ENCODE measurements at regions not wholly inside any gene's neighbourhood (a gene's known extent, or its start where the extent isn't known, plus 50 kb on each side); places are given as distances from the start of the nearest gene placed in this dataset.
A peak's percentile ranks its signal among the peaks of the same experiment; 100 is the strongest.

DNA sequence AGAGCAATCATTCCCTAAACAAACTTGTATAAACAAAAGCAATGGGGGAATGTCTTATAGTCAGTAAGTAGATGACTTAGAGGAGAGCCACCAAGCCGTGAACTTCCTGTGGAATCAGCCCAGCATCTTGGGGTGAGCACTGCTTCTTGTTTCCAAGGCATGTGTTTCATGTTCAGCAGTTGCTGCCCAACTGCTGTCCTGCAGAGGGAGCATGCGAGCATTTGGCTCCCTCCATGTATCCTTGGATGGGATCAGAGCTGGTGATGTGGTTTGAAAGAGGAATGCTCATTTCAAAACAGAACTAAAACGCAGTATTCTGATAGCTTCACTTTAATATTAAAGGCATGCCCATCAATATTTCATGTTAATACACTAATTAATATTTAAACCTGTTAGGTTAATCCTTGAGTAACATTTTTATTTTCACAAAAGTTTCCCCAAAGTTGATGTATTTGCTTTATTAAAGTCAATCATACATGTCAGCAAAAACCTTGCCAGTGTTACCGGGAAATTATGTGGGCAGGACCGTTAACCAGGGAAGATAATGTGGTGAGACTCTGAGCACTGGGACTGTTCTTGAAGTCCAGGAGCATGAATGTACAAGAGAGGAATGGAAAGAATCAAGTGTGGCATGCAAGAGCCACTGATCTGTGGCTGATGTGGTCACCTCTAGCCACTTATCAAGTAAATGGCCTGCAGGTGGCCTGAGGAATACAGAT lies 172.1 kb upstream of the GGTLC1 start:
- Mint-ChIP-seq H3K4me1 (peaks cover 7% of the 10 kb centered on the region), H3K36me3 (ENCODE audit: low read depth) (no peaks in the 10 kb centered on the region), H3K4me3 (no peak overlapping the region), H3K27me3 (peaks cover 24% of the 10 kb centered on the region), H3K27ac (no peak overlapping the region)
- ATAC-seq (no peak), DNase-seq (no peak)
- H3K9me3 ChIP-seq (ENCODE audit: control insufficient read depth, low read length, poor library complexity, severe bottlenecking): no peaks in the 10 kb centered on the region

DNA sequence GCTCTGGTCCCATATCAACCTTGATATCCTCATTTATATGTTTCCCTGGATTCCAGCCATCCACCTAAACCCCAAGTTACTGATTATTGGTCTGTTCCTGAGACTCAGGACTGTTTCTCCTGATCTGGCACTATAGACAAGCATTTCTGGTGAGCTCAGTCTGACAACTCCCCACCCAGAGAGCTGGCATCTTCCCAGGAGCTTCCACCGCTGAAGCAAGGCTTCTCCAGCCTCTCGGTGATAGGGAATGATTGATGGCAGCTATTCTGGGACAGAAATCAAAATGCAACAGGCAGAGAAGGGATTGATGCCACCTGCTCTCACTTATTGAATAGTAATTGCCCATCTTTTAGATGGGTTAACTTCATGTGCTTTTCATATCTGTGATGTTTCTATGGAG lies 169.7 kb upstream of the GGTLC1 start:
- Mint-ChIP-seq H3K27ac (peak overlapping the region; percentile 27), H3K36me3 (ENCODE audit: low read depth) (no peaks in the 10 kb centered on the region), H3K27me3 (peaks cover 47% of the 10 kb centered on the region), H3K4me3 (no peak overlapping the region), H3K4me1 (peaks cover 4% of the 10 kb centered on the region)
- H3K9me3 ChIP-seq (ENCODE audit: control insufficient read depth, low read length, poor library complexity, severe bottlenecking): no peaks in the 10 kb centered on the region
- DNase-seq (no peak), ATAC-seq (no peak)

GRCh38 chr20:24157213-24157612 lies 168.6 kb upstream of the GGTLC1 start:
- H3K4me1 Mint-ChIP-seq: peaks cover 4% of the 10 kb centered on the region
- ATAC-seq: no peak
- H3K27me3 Mint-ChIP-seq: peaks cover 57% of the 10 kb centered on the region
- no peak for DNase-seq
- no peaks in the 10 kb centered on the region for H3K9me3 ChIP-seq (ENCODE audit: control insufficient read depth, low read length, poor library complexity, severe bottlenecking)
- no peaks in the 10 kb centered on the region for H3K36me3 Mint-ChIP-seq (ENCODE audit: low read depth)
- H3K4me3 Mint-ChIP-seq: no peak overlapping the region
- no peak overlapping the region for H3K27ac Mint-ChIP-seq

DNA sequence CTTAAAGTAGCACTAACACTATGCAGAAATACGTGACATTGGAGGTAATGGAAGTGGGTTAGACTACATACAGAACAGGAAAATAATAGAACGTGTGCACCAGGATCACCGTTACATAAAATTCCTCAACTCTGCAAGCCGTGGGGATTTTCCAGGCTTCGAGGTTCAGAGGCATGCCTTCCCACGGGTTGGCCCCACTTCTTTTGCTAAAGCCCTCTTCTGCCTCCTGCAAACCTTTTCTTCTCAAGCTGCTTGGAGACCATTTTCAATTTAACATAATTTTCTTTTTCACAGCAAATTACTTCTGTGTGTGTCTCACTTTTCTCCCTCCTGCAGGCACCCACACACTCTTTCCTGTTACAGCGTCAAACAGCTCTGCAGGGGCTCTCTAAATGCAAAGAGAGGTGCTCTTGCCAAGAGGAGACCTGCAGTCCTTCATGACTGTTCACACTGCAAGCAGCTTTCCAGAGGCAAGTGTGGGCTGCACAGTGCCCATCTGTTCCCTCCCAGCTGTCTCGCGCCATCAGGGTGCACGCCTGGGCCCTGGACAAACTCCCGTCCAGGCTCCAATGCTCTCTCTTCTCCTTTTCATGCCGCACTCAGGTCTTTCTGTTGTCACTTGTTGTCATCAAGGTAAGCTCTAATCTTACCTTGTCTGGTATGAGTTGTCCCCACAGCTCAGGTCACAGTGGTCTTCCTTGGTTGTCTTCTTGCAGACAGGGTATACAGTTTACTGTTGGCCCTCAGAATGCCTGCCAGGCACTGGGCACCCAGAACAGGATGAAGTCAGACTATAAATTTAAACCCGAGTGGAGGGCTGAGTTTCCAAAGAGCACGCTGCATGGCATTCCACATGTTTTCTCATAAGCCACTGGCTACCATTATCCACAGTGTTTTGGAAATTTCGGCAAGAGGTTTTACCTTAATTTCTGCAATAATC lies 164.8 kb upstream of the GGTLC1 start:
- Mint-ChIP-seq H3K27me3 (peaks cover 61% of the 10 kb centered on the region), H3K4me3 (no peak overlapping the region), H3K36me3 (ENCODE audit: low read depth) (peaks cover 2% of the 10 kb centered on the region), H3K4me1 (peaks cover 4% of the 10 kb centered on the region), H3K27ac (no peak overlapping the region)
- no peak for ATAC-seq
- no peak for DNase-seq
- no peaks in the 10 kb centered on the region for H3K9me3 ChIP-seq (ENCODE audit: control insufficient read depth, low read length, poor library complexity, severe bottlenecking)

DNA sequence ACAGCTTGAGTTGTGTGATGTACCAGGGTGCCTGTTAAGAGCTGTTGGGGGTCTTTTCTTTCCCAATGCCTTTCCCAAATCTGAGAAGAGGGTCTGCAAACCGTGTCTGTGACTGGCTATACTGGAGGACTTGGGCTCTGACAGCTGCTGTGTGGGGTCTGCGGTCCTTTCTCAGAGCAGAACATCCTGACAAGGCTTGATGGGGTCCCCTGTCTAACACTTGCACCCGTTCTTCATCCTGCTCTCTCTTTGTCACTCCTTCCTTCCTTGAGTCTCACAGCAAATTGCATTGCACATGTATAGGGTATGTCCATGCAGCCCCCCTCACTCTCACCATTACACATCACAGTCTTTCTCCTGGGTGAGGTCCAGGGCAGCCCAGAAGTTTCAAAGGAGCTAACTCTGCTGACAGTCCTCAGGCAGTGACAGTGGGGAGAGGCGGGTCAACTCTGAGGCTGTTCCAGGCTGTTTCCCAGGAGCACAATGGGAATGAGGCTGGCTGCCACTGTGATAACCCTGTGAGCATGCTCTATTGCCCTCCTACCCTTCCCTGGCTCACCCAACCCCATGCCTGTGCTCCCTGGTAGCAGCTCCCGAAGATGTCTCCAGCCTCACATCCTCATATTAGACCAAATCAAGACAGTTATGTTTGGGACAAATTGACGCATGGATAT lies 163.2 kb upstream of the GGTLC1 start:
- Mint-ChIP-seq H3K36me3 (ENCODE audit: low read depth) (peaks cover 2% of the 10 kb centered on the region), H3K4me1 (peaks cover 2% of the 10 kb centered on the region), H3K27me3 (peaks cover 58% of the 10 kb centered on the region), H3K4me3 (no peak overlapping the region), H3K27ac (no peak overlapping the region)
- no peak for DNase-seq
- no peaks in the 10 kb centered on the region for H3K9me3 ChIP-seq (ENCODE audit: control insufficient read depth, low read length, poor library complexity, severe bottlenecking)
- no peak for ATAC-seq

DNA sequence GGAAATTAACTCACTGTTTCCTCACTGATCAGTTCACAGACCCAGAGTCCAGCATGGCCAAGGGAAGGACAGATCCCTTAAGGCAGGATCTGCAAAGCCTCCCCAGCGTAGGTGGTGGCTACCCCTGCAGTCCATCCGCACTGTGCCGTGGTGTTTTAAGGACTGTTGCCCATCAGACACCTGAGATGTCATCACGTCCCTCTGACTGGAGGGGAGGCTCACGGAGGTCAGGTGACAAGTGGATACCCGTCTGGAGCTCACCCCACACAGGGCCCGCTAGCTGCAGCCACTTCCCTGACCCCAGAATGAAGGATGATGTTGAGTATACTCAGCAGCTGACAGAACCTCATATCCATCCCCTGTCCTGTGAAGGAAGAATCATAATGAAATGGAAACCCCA lies 161.8 kb upstream of the GGTLC1 start:
- H3K9me3 ChIP-seq (ENCODE audit: control insufficient read depth, low read length, poor library complexity, severe bottlenecking): no peaks in the 10 kb centered on the region
- no peak overlapping the region for H3K27ac Mint-ChIP-seq
- H3K36me3 Mint-ChIP-seq (ENCODE audit: low read depth): peaks cover 2% of the 10 kb centered on the region
- H3K4me3 Mint-ChIP-seq: no peak overlapping the region
- DNase-seq (no peak), ATAC-seq (no peak)
- H3K27me3 Mint-ChIP-seq: peaks cover 63% of the 10 kb centered on the region
- H3K4me1 Mint-ChIP-seq: peaks cover 2% of the 10 kb centered on the region

DNA sequence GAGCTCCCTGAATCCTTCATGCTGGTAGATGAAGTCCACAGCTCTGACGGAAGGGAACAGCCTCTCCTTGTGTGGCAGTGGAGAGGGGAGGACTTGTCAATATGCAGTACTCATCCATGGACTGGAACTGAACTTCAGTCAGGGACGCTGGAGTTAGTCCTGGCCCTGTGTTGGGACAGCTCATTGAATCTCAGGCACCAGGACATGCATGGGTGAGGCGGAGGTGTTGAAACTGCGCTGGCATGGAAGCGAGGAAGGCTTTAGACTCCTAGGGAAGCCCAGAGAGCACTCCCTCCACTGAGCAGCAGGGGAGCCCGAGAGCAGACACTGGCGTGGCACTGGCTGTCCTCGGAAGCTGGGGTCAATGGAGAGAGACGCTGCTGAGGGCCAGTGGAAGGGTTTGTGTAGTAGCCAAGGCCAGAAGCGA lies 161.3 kb upstream of the GGTLC1 start:
- ATAC-seq (no peak), DNase-seq (no peak)
- H3K4me1 Mint-ChIP-seq: peaks cover 2% of the 10 kb centered on the region
- H3K27ac Mint-ChIP-seq: no peak overlapping the region
- peaks cover 62% of the 10 kb centered on the region for H3K27me3 Mint-ChIP-seq
- no peaks in the 10 kb centered on the region for H3K9me3 ChIP-seq (ENCODE audit: control insufficient read depth, low read length, poor library complexity, severe bottlenecking)
- H3K36me3 Mint-ChIP-seq (ENCODE audit: low read depth): peaks cover 2% of the 10 kb centered on the region
- no peak overlapping the region for H3K4me3 Mint-ChIP-seq

- no peaks in the 10 kb centered on the region for H3K9me3 ChIP-seq (ENCODE audit: control insufficient read depth, low read length, poor library complexity, severe bottlenecking)
- ATAC-seq: no peak
- DNase-seq: no peak
- peaks cover 2% of the 10 kb centered on the region for H3K4me1 Mint-ChIP-seq
- H3K4me3 Mint-ChIP-seq: no peak overlapping the region
- peaks cover 56% of the 10 kb centered on the region for H3K27me3 Mint-ChIP-seq
- no peak overlapping the region for H3K27ac Mint-ChIP-seq
- H3K36me3 Mint-ChIP-seq (ENCODE audit: low read depth): peaks cover 2% of the 10 kb centered on the region
Observed at GRCh38 chr20:24149175-24149574, 160.6 kb upstream of the GGTLC1 start.

DNA sequence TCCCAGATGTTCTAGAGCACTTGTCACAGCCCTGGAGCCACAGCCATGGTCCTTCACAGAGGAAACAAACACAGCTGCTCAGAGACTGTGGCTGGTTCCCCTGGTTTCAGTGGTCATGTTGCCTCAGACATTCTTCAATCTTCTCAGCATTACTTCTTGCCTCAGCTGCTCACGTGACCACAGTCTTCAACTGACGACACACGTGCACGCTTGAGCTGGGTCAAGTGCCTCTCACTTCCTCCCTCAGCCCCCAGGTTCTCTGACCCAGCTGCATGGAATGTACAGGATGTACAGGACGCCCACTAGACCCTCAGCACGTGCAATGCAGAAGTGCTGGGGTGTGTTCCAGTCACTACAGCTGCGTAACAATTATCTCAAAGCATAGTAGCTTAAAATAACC lies 159.8 kb upstream of the GGTLC1 start:
- no peak for DNase-seq

GRCh38 chr20:24147961-24148360 lies 159.4 kb upstream of the GGTLC1 start:
- Mint-ChIP-seq H3K27ac (no peak overlapping the region), H3K27me3 (peaks cover 47% of the 10 kb centered on the region), H3K36me3 (ENCODE audit: low read depth) (peaks cover 2% of the 10 kb centered on the region), H3K4me1 (no peaks in the 10 kb centered on the region), H3K4me3 (no peak overlapping the region)
- H3K9me3 ChIP-seq (ENCODE audit: control insufficient read depth, low read length, poor library complexity, severe bottlenecking): no peaks in the 10 kb centered on the region
- DNase-seq (no peak), ATAC-seq (no peak)

More for the DNA sequence above, 159.8 kb upstream of the GGTLC1 start:
- peaks cover 2% of the 10 kb centered on the region for H3K36me3 Mint-ChIP-seq (ENCODE audit: low read depth)
- H3K4me1 Mint-ChIP-seq: no peaks in the 10 kb centered on the region
- ATAC-seq: no peak
- H3K4me3 Mint-ChIP-seq: no peak overlapping the region
- peaks cover 51% of the 10 kb centered on the region for H3K27me3 Mint-ChIP-seq
- H3K27ac Mint-ChIP-seq: no peak overlapping the region
- H3K9me3 ChIP-seq (ENCODE audit: control insufficient read depth, low read length, poor library complexity, severe bottlenecking): no peaks in the 10 kb centered on the region

- Mint-ChIP-seq H3K27me3 (peaks cover 42% of the 10 kb centered on the region), H3K27ac (no peak overlapping the region), H3K4me1 (no peaks in the 10 kb centered on the region), H3K4me3 (no peak overlapping the region), H3K36me3 (ENCODE audit: low read depth) (peaks cover 2% of the 10 kb centered on the region)
- DNase-seq: no peak
- no peak for ATAC-seq
- no peaks in the 10 kb centered on the region for H3K9me3 ChIP-seq (ENCODE audit: control insufficient read depth, low read length, poor library complexity, severe bottlenecking)
Observed at GRCh38 chr20:24147479-24147878, 158.9 kb upstream of the GGTLC1 start.

DNA sequence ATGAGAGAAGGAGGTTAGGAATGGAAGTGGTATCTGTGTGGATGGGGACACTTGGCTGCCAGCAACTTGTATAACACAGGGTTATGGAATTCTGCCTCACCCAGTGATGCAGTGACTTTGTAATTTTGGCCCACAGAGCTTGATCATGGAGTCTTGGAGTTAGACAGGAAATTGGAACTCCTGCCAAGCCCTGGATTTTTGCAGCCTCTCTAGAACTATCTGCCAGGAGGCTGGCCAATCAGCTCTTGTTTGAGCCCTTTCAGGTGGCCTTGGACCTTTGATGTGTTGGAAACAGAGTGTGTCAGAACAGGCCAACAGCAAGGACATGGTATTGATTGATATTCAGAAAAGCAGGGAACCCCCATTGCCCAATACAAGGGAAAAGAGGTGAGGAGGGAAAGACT lies 157.7 kb upstream of the GGTLC1 start:
- Mint-ChIP-seq H3K27ac (no peak overlapping the region), H3K36me3 (ENCODE audit: low read depth) (peaks cover 2% of the 10 kb centered on the region), H3K4me1 (no peaks in the 10 kb centered on the region), H3K4me3 (no peak overlapping the region), H3K27me3 (peaks cover 31% of the 10 kb centered on the region)
- ATAC-seq (no peak), DNase-seq (no peak)
- H3K9me3 ChIP-seq (ENCODE audit: control insufficient read depth, low read length, poor library complexity, severe bottlenecking): no peaks in the 10 kb centered on the region

DNA sequence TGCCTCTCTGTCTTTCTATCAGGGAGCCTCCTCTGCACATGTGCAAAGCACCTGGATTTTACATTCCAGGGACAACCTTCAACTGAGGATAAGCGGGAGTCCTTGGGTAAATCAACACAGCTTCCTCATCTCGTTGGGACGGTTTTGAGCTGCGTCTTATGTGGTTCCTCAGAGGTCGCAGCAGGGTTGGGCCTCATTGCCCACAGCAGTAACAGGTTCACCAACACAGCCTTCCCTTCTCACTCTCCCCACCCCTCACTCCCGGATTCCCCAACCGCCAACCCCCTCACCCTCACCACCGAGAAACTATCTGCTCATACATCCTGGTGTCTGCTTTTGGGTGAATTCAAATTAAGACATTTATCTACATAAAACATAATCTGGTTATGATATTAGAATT lies 155.8 kb upstream of the GGTLC1 start:
- H3K9me3 ChIP-seq (ENCODE audit: control insufficient read depth, low read length, poor library complexity, severe bottlenecking): no peaks in the 10 kb centered on the region
- H3K27ac Mint-ChIP-seq: no peak overlapping the region
- no peaks in the 10 kb centered on the region for H3K36me3 Mint-ChIP-seq (ENCODE audit: low read depth)
- no peak for DNase-seq
- H3K4me1 Mint-ChIP-seq: no peaks in the 10 kb centered on the region
- no peak for ATAC-seq
- peaks cover 25% of the 10 kb centered on the region for H3K27me3 Mint-ChIP-seq
- no peak overlapping the region for H3K4me3 Mint-ChIP-seq

Measured in T-helper 17 cell (primary cell).